OCI-LY1 (cell line): ENCODE measurements at regions not wholly inside any gene's neighbourhood (a gene's known extent, or its start where the extent isn't known, plus 50 kb on each side); places are given as distances from the start of the nearest gene placed in this dataset.

Experiments used
- H2AFZ ChIP-seq: fragments of 200-600 bp; sonication (generic), shearing (Covaris generic); 2 replicates; pipeline ENCODE4 v1.6.0; 2014; ENCODE audit warnings: antibody characterized with exemption, mild to moderate bottlenecking, low read length
- H3F3A ChIP-seq: fragments of 200-600 bp; sonication (generic), shearing (Covaris generic); 2 replicates; pipeline ENCODE4 v1.6.0; 2014; ENCODE audit warnings: mild to moderate bottlenecking, antibody characterized with exemption, low read length, moderate library complexity; ENCODE audit not compliant: insufficient read depth
- H3K27ac ChIP-seq: fragments of 200-600 bp; sonication (generic); 2 replicates; pipeline ENCODE4 v1.5.1; 2014; ENCODE audit warnings: low read length, mixed run types, mild to moderate bottlenecking, low read depth; ENCODE audit not compliant: poor library complexity, severe bottlenecking
- H3K27me3 ChIP-seq: fragments of 200-600 bp; sonication (generic); 2 replicates; pipeline ENCODE4 v1.6.0; 2014; ENCODE audit warnings: antibody characterized with exemption, mild to moderate bottlenecking, low read length, moderate library complexity; ENCODE audit not compliant: insufficient read depth
- H3K36me3 ChIP-seq: fragments of 200-600 bp; sonication (generic); 2 replicates; pipeline ENCODE4 v1.6.1; 2014; ENCODE audit warnings: mild to moderate bottlenecking, antibody characterized with exemption, low read length, moderate library complexity, mixed read lengths; ENCODE audit not compliant: insufficient read depth
- H3K4me1 ChIP-seq: fragments of 200-600 bp; sonication (generic); 2 replicates; pipeline ENCODE4 v1.5.1; 2014; ENCODE audit warnings: mild to moderate bottlenecking, low read length, moderate library complexity; ENCODE audit not compliant: insufficient read depth, severe bottlenecking
- H3K4me2 ChIP-seq: fragments of 200-600 bp; sonication (generic), shearing (Covaris generic); 2 replicates; pipeline ENCODE4 v1.6.1; 2014; ENCODE audit warnings: low read length
- H3K4me3 ChIP-seq: fragments of 200-600 bp; sonication (generic); 2 replicates; pipeline ENCODE4 v1.5.1; 2014; ENCODE audit warnings: low read length, low read depth, mild to moderate bottlenecking, mixed read lengths; ENCODE audit not compliant: poor library complexity, severe bottlenecking
- H3K79me2 ChIP-seq: fragments of 200-600 bp; shearing (Covaris generic); 2 replicates; pipeline ENCODE4 v1.6.1; 2016; ENCODE audit warnings: mixed run types, low read length, mixed read lengths; ENCODE audit not compliant: insufficient read depth
- H3K9ac ChIP-seq: fragments of 200-600 bp; sonication (generic), shearing (Covaris generic); 2 replicates; pipeline ENCODE4 v1.6.1; 2014; ENCODE audit warnings: mild to moderate bottlenecking, low read length, mixed read lengths
- H3K9me2 ChIP-seq: fragments of 200-600 bp; sonication (generic), shearing (Covaris generic); 2 replicates; pipeline ENCODE4 v1.6.1; 2014; ENCODE audit warnings: low read depth, mild to moderate bottlenecking, low read length, mixed read lengths
- H3K9me3 ChIP-seq: fragments of 200-600 bp; shearing (Covaris generic); 2 replicates; pipeline ENCODE4 v1.6.1; 2014; ENCODE audit warnings: low read length, mixed read lengths
- H4K20me1 ChIP-seq: fragments of 200-600 bp; sonication (generic), shearing (Covaris generic); 2 replicates; pipeline ENCODE4 v1.6.0; 2016; ENCODE audit warnings: mild to moderate bottlenecking, low read length; ENCODE audit not compliant: insufficient read depth
- CTCF ChIP-seq: fragments of 200-600 bp; sonication (generic), shearing (Covaris generic); IDR thresholded peaks from 2 replicates; pipeline ENCODE4 v1.5.1; 2017; ENCODE audit warnings: mild to moderate bottlenecking, antibody characterized with exemption, low read length, moderate library complexity, mixed read lengths
- EZH2 ChIP-seq: fragments of 200-600 bp; sonication (generic), shearing (Covaris generic); IDR thresholded peaks from 2 replicates; pipeline ENCODE4 v1.8.0; 2017; ENCODE audit warnings: borderline replicate concordance, mixed run types, mild to moderate bottlenecking, antibody characterized with exemption, low read length, moderate library complexity, mixed read lengths

- no peaks in the 10 kb centered on the region for H3F3A ChIP-seq
- no peaks in the 10 kb centered on the region for H3K4me1 ChIP-seq
- H2AFZ ChIP-seq, result no peak overlapping the region
- H3K36me3 ChIP-seq, result no peaks in the 10 kb centered on the region
- no peak overlapping the region for H3K9ac ChIP-seq
- no peak overlapping the region for H3K4me3 ChIP-seq
- TF ChIP-seq EZH2, result no peak
- TF ChIP-seq CTCF, result no peak
- H4K20me1 ChIP-seq, result no peaks in the 10 kb centered on the region
- no peaks in the 10 kb centered on the region for H3K9me2 ChIP-seq
- no peaks in the 10 kb centered on the region for H3K9me3 ChIP-seq
- no peak overlapping the region for H3K27ac ChIP-seq
- no peaks in the 10 kb centered on the region for H3K79me2 ChIP-seq
- no peak overlapping the region for H3K4me2 ChIP-seq
- no peaks in the 10 kb centered on the region for H3K27me3 ChIP-seq
Observed at GRCh38 chr3:30428251-30428650, 178.2 kb upstream of the TGFBR2 start.

- Histone ChIP-seq H3K27ac (no peak overlapping the region), H3K36me3 (no peaks in the 10 kb centered on the region)
Observed at GRCh38 chr3:30435861-30436331, 170.5 kb upstream of the TGFBR2 start.

GRCh38 chr3:30437171-30437601 is 169.2 kb upstream of the TGFBR2 start:
- Histone ChIP-seq H3K36me3 (no peaks in the 10 kb centered on the region), H3K27me3 (no peaks in the 10 kb centered on the region), H3K4me2 (no peak overlapping the region), H3K9me2 (no peaks in the 10 kb centered on the region), H3K9ac (no peak overlapping the region), H3F3A (no peaks in the 10 kb centered on the region), H3K27ac (no peak overlapping the region), H4K20me1 (no peaks in the 10 kb centered on the region), H2AFZ (no peak overlapping the region), H3K9me3 (no peaks in the 10 kb centered on the region), H3K4me3 (no peak overlapping the region), H3K79me2 (no peaks in the 10 kb centered on the region), H3K4me1 (no peaks in the 10 kb centered on the region)
- TF ChIP-seq EZH2 (no peak), CTCF (no peak)

More at GRCh38 chr3:30435861-30436331, 170.5 kb upstream of the TGFBR2 start:
- no peak overlapping the region; the same call in 1 of the 2 replicates for H3K4me2 ChIP-seq
- no peak overlapping the region for H3K4me3 ChIP-seq
- H4K20me1 ChIP-seq, result no peaks in the 10 kb centered on the region
- no peak overlapping the region for H3K9ac ChIP-seq
- H3K4me1 ChIP-seq, result no peaks in the 10 kb centered on the region
- H3K79me2 ChIP-seq, result no peaks in the 10 kb centered on the region
- no peak overlapping the region for H2AFZ ChIP-seq
- TF ChIP-seq EZH2 (no peak), CTCF (no peak)
- no peaks in the 10 kb centered on the region for H3F3A ChIP-seq
- no peaks in the 10 kb centered on the region for H3K27me3 ChIP-seq
- H3K9me3 ChIP-seq, result no peaks in the 10 kb centered on the region
- no peaks in the 10 kb centered on the region for H3K9me2 ChIP-seq
